GM12891 (cell line): ENCODE measurements at regions not wholly inside any gene's neighbourhood (a gene's known extent, or its start where the extent isn't known, plus 50 kb on each side); places are given as distances from the start of the nearest gene placed in this dataset.

ENCODE experiments used
- PAX5 ChIP-seq: IDR thresholded peaks from 2 replicates; pipeline ENCODE4 v1.6.1; 2011; ENCODE audit warnings: low read length, moderate library complexity, mild to moderate bottlenecking; ENCODE audit not compliant: insufficient read depth, severe bottlenecking
- POLR2A ChIP-seq: IDR thresholded peaks from 2 replicates; pipeline ENCODE4 v1.6.1; 2011; ENCODE audit warnings: low read depth, low read length, control low read depth
- POLR2AphosphoS5 ChIP-seq: IDR thresholded peaks from 2 replicates; pipeline ENCODE4 v1.6.1; 2011; ENCODE audit warnings: low read depth, low read length, control low read depth
- POU2F2 ChIP-seq: IDR thresholded peaks from 2 replicates; pipeline ENCODE4 v1.6.1; 2011; ENCODE audit warnings: low read depth, mild to moderate bottlenecking, control low read depth, low read length, moderate library complexity
- SPI1 ChIP-seq: IDR thresholded peaks from 2 replicates; pipeline ENCODE4 v1.6.1; 2011; ENCODE audit warnings: low read depth, low read length, control low read depth
- TAF1 ChIP-seq: IDR thresholded peaks from 2 replicates; pipeline ENCODE4 v1.6.1; 2011; ENCODE audit warnings: low read depth, low read length, control low read depth

GRCh38 chr15:98596131-98596530 is 52.2 kb upstream of the IGF1R start:
- TF ChIP-seq POLR2A = no peak
- no peak for TF ChIP-seq POLR2AphosphoS5
- no peak for TF ChIP-seq SPI1
- TF ChIP-seq TAF1 = no peak
- no peak for TF ChIP-seq POU2F2
- no peak for TF ChIP-seq PAX5
